GM23338 (cell line): ENCODE measurements at regions not wholly inside any gene's neighbourhood (a gene's known extent, or its start where the extent isn't known, plus 50 kb on each side); places are given as distances from the start of the nearest gene placed in this dataset.

Experiments
- ATAC-seq: fragments of 200-7000 bp; cut with Tn5 transposase; 3 replicates; pipeline ENCODE4 v1.9.1; 2020
- DNase-seq: peaks from one replicate; pipeline ENCODE4 v3.0.0-alpha.2; 2015; ENCODE audit warnings: low spot score
- H2AFZ ChIP-seq: fragments of 200-600 bp; sonication (generic); 2 replicates; pipeline ENCODE4 v1.8.0; 2016; ENCODE audit warnings: antibody characterized with exemption, mild to moderate bottlenecking, moderate library complexity
- H3F3A ChIP-seq: fragments of 200-600 bp; sonication (generic); replicated peaks from 2 replicates; pipeline ENCODE4 v1.8.0; 2017; ENCODE audit warnings: antibody characterized with exemption, mixed run types, low read depth
- H3K27ac ChIP-seq: fragments of 200-600 bp; sonication (generic); 2 replicates; pipeline ENCODE4 v1.6.1; 2016; ENCODE audit warnings: low read depth
- H3K27me3 ChIP-seq: fragments of 200-600 bp; sonication (generic); 2 replicates; pipeline ENCODE4 v1.8.0; 2016; ENCODE audit warnings: mild to moderate bottlenecking, mixed run types, moderate library complexity; ENCODE audit not compliant: insufficient read depth
- H3K36me3 ChIP-seq: fragments of 200-600 bp; sonication (generic); 2 replicates; pipeline ENCODE4 v1.8.0; 2016; ENCODE audit warnings: mild to moderate bottlenecking; ENCODE audit not compliant: insufficient read depth
- H3K4me1 ChIP-seq: fragments of 200-600 bp; sonication (generic); 2 replicates; pipeline ENCODE4 v1.8.0; 2016; ENCODE audit warnings: mild to moderate bottlenecking, moderate library complexity; ENCODE audit not compliant: insufficient read depth
- H3K4me2 ChIP-seq: fragments of 200-600 bp; sonication (generic); 2 replicates; pipeline ENCODE4 v1.7.1; 2017; ENCODE audit warnings: mixed run types
- H3K4me3 ChIP-seq: fragments of 200-600 bp; sonication (generic); 2 replicates; pipeline ENCODE4 v1.6.1; 2016; ENCODE audit warnings: mixed run types
- H3K79me2 ChIP-seq: fragments of 200-600 bp; sonication (generic); replicated peaks from 2 replicates; pipeline ENCODE4 v1.8.0; 2017; ENCODE audit warnings: mild to moderate bottlenecking; ENCODE audit not compliant: insufficient read depth
- H3K9me2 ChIP-seq: fragments of 200-600 bp; sonication (generic); 2 replicates; pipeline ENCODE4 v1.8.0; 2017; ENCODE audit not compliant: insufficient read depth
- H4K20me1 ChIP-seq: fragments of 200-600 bp; sonication (generic); replicated peaks from 2 replicates; pipeline ENCODE4 v1.8.0; 2017; ENCODE audit warnings: mild to moderate bottlenecking; ENCODE audit not compliant: insufficient read depth
- H3K27ac Mint-ChIP-seq: 2 replicates; pipeline ENCODE4 v1.8.0; 2020; ENCODE audit warnings: inconsistent platforms, mild to moderate bottlenecking, moderate library complexity, mixed read lengths
- H3K27me3 Mint-ChIP-seq: 3 replicates; pipeline ENCODE4 v1.8.0; 2022; ENCODE audit warnings: low read depth, mild to moderate bottlenecking, moderate library complexity, mixed read lengths, inconsistent platforms; ENCODE audit not compliant: insufficient read depth, poor library complexity
- H3K36me3 Mint-ChIP-seq: 3 replicates; pipeline ENCODE4 v1.8.0; 2021; ENCODE audit warnings: low read depth, mild to moderate bottlenecking, inconsistent platforms, moderate library complexity, mixed read lengths
- H3K4me1 Mint-ChIP-seq: 3 replicates; pipeline ENCODE4 v1.8.0; 2020; ENCODE audit warnings: mild to moderate bottlenecking, inconsistent platforms, mixed read lengths
- H3K4me3 Mint-ChIP-seq: 3 replicates; pipeline ENCODE4 v1.8.0; 2021; ENCODE audit warnings: moderate library complexity, mild to moderate bottlenecking, inconsistent platforms, mixed read lengths
- H3K9me3 Mint-ChIP-seq: 3 replicates; pipeline ENCODE4 v1.8.0; 2020; ENCODE audit warnings: moderate library complexity, mild to moderate bottlenecking, inconsistent platforms, mixed read lengths
- CREB1 ChIP-seq: fragments of 250-450 bp; sonication (Bioruptor Pico); IDR thresholded peaks from 2 replicates; pipeline ENCODE4 v1.5.0; 2020; ENCODE audit warnings: low read depth, mild to moderate bottlenecking, moderate library complexity
- EZH2 ChIP-seq: fragments of 200-600 bp; sonication (generic); IDR thresholded peaks from one replicate; pipeline ENCODE4 v1.8.0; 2017; ENCODE audit warnings: antibody characterized with exemption, mild to moderate bottlenecking, low read depth; ENCODE audit not compliant: unreplicated experiment
- NANOG ChIP-seq: IDR thresholded peaks from 2 replicates; pipeline ENCODE4 v1.6.1; 2016; ENCODE audit warnings: antibody characterized with exemption, borderline replicate concordance
- POLR2AphosphoS5 ChIP-seq: IDR thresholded peaks from 2 replicates; pipeline ENCODE4 v1.6.1; 2016; ENCODE audit warnings: antibody characterized with exemption, low read depth
- STAT1 ChIP-seq: IDR thresholded peaks from one replicate; pipeline ENCODE4 v1.6.1; 2016; ENCODE audit warnings: antibody characterized with exemption; ENCODE audit not compliant: unreplicated experiment
- ZNF114 ChIP-seq: fragments of 250-450 bp; sonication (Bioruptor Pico); IDR thresholded peaks from 2 replicates; pipeline ENCODE4 v1.5.0; 2020; ENCODE audit warnings: mild to moderate bottlenecking, moderate library complexity
- ZNF331 ChIP-seq: fragments of 250-450 bp; sonication (Bioruptor Pico); IDR thresholded peaks from 2 replicates; pipeline ENCODE4 v1.5.0; 2020; ENCODE audit warnings: low read depth, mild to moderate bottlenecking, moderate library complexity
- TF ChIP-seq, protein P1 (sequence below): fragments of 250-450 bp; sonication (Bioruptor Pico); IDR thresholded peaks from 2 replicates; pipeline ENCODE4 v1.5.0; 2020; ENCODE audit warnings: mild to moderate bottlenecking, moderate library complexity
- TF ChIP-seq, protein P2 (sequence below), 2 experiments: fragments of 200-600 bp in 1 of 2; sonication (generic) in 1 of 2; conservative IDR thresholded peaks; 2 replicates each; pipeline versions ENCODE4 v1.5.1 to v1.6.1; 2016 to 2017; ENCODE audit warnings: antibody characterized with exemption in 2 of 2, low read depth in 2 of 2, mild to moderate bottlenecking in 2 of 2, moderate library complexity in 1 of 2

DNA sequence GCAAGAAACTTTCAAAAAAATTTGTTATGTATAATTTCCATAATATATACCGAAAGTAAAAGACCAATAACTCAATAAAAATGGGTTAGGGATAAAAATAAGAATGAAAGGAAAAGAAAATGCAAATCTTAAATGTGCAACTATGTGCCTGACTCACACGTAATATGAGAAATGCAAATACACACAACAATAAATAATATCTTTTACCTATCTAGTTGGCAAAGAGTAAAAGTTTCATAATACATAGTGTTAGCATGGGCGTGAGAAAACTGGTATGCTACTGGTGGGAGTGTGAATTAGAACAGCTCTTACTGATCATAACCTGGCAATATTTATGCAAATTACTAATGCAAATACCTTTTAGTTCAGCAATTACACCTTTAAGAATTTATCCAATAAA is 438.5 kb upstream of the CITED2 start:
- Mint-ChIP-seq H3K9me3 (no peaks in the 10 kb centered on the region), H3K36me3 (no peaks in the 10 kb centered on the region), H3K27ac (no peak overlapping the region), H3K4me1 (no peaks in the 10 kb centered on the region), H3K4me3 (no peak overlapping the region), H3K27me3 (no peaks in the 10 kb centered on the region)
- Histone ChIP-seq H2AFZ (no peak overlapping the region), H3K4me3 (no peak overlapping the region), H4K20me1 (no peaks in the 10 kb centered on the region), H3K36me3 (no peaks in the 10 kb centered on the region), H3F3A (no peaks in the 10 kb centered on the region), H3K4me1 (no peaks in the 10 kb centered on the region), H3K27me3 (no peaks in the 10 kb centered on the region), H3K4me2 (no peak overlapping the region), H3K27ac (no peak overlapping the region), H3K9me2 (no peaks in the 10 kb centered on the region), H3K79me2 (no peaks in the 10 kb centered on the region)
- no peak for ATAC-seq
- DNase-seq: no peak
- TF ChIP-seq EZH2 (no peak), NANOG (no peak), CREB1 (CRISPR knock-in tag) (no peak), ZNF114 (CRISPR knock-in tag) (no peak), ZNF331 (no peak), POLR2AphosphoS5 (no peak), STAT1 (no peak)
- TF ChIP-seq, protein P1, sequence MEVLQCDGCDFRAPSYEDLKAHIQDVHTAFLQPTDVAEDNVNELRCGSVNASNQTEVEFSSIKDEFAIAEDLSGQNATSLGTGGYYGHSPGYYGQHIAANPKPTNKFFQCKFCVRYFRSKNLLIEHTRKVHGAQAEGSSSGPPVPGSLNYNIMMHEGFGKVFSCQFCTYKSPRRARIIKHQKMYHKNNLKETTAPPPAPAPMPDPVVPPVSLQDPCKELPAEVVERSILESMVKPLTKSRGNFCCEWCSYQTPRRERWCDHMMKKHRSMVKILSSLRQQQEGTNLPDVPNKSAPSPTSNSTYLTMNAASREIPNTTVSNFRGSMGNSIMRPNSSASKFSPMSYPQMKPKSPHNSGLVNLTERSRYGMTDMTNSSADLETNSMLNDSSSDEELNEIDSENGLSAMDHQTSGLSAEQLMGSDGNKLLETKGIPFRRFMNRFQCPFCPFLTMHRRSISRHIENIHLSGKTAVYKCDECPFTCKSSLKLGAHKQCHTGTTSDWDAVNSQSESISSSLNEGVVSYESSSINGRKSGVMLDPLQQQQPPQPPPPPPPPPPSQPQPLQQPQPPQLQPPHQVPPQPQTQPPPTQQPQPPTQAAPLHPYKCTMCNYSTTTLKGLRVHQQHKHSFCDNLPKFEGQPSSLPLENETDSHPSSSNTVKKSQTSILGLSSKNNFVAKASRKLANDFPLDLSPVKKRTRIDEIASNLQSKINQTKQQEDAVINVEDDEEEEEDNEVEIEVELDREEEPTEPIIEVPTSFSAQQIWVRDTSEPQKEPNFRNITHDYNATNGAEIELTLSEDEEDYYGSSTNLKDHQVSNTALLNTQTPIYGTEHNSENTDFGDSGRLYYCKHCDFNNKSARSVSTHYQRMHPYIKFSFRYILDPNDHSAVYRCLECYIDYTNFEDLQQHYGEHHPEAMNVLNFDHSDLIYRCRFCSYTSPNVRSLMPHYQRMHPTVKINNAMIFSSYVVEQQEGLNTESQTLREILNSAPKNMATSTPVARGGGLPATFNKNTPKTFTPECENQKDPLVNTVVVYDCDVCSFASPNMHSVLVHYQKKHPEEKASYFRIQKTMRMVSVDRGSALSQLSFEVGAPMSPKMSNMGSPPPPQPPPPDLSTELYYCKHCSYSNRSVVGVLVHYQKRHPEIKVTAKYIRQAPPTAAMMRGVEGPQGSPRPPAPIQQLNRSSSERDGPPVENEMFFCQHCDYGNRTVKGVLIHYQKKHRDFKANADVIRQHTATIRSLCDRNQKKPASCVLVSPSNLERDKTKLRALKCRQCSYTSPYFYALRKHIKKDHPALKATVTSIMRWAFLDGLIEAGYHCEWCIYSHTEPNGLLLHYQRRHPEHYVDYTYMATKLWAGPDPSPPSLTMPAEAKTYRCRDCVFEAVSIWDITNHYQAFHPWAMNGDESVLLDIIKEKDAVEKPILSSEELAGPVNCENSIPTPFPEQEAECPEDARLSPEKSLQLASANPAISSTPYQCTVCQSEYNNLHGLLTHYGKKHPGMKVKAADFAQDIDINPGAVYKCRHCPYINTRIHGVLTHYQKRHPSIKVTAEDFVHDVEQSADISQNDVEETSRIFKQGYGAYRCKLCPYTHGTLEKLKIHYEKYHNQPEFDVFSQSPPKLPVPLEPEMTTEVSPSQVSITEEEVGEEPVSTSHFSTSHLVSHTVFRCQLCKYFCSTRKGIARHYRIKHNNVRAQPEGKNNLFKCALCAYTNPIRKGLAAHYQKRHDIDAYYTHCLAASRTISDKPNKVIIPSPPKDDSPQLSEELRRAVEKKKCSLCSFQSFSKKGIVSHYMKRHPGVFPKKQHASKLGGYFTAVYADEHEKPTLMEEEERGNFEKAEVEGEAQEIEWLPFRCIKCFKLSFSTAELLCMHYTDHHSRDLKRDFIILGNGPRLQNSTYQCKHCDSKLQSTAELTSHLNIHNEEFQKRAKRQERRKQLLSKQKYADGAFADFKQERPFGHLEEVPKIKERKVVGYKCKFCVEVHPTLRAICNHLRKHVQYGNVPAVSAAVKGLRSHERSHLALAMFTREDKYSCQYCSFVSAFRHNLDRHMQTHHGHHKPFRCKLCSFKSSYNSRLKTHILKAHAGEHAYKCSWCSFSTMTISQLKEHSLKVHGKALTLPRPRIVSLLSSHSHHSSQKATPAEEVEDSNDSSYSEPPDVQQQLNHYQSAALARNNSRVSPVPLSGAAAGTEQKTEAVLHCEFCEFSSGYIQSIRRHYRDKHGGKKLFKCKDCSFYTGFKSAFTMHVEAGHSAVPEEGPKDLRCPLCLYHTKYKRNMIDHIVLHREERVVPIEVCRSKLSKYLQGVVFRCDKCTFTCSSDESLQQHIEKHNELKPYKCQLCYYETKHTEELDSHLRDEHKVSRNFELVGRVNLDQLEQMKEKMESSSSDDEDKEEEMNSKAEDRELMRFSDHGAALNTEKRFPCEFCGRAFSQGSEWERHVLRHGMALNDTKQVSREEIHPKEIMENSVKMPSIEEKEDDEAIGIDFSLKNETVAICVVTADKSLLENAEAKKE (CRISPR knock-in tag): no peak
- TF ChIP-seq, protein P2, sequence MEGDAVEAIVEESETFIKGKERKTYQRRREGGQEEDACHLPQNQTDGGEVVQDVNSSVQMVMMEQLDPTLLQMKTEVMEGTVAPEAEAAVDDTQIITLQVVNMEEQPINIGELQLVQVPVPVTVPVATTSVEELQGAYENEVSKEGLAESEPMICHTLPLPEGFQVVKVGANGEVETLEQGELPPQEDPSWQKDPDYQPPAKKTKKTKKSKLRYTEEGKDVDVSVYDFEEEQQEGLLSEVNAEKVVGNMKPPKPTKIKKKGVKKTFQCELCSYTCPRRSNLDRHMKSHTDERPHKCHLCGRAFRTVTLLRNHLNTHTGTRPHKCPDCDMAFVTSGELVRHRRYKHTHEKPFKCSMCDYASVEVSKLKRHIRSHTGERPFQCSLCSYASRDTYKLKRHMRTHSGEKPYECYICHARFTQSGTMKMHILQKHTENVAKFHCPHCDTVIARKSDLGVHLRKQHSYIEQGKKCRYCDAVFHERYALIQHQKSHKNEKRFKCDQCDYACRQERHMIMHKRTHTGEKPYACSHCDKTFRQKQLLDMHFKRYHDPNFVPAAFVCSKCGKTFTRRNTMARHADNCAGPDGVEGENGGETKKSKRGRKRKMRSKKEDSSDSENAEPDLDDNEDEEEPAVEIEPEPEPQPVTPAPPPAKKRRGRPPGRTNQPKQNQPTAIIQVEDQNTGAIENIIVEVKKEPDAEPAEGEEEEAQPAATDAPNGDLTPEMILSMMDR (conservative IDR thresholded peaks at IDR 0.05; ENCODE audit: low read depth in 2 of 2): no peak
